Mesenchymal stem cell (in vitro differentiated cells and primary cell): ENCODE measurements at regions not wholly inside any gene's neighbourhood (a gene's known extent, or its start where the extent isn't known, plus 50 kb on each side); places are given as distances from the start of the nearest gene placed in this dataset.

Experiments
- DNase-seq: peaks from one replicate; pipeline ENCODE4 v3.0.0-alpha.2; 2013
- H2AFZ ChIP-seq: one replicate; pipeline ENCODE4 v1.6.1; 2013; ENCODE audit warnings: low read depth, mild to moderate bottlenecking, control low read depth, inconsistent platforms, low read length, moderate library complexity
- H2AK5ac ChIP-seq: 2 replicates; pipeline ENCODE4 v1.6.1; 2013; ENCODE audit warnings: low read length, moderate library complexity, mild to moderate bottlenecking, inconsistent platforms; ENCODE audit not compliant: severe bottlenecking
- H2BK120ac ChIP-seq: one replicate; pipeline ENCODE4 v1.6.1; 2013; ENCODE audit warnings: low read depth, mild to moderate bottlenecking, inconsistent platforms, low read length, moderate library complexity
- H2BK12ac ChIP-seq, 2 experiments: one replicate each; pipeline ENCODE4 v1.6.1; 2013; ENCODE audit warnings: inconsistent platforms in 2 of 2, low read length in 2 of 2, mild to moderate bottlenecking in 2 of 2, moderate library complexity in 2 of 2, control low read depth in 1 of 2
- H2BK15ac ChIP-seq: one replicate; pipeline ENCODE4 v1.6.1; 2013; ENCODE audit warnings: mild to moderate bottlenecking, low read depth, inconsistent platforms; ENCODE audit not compliant: poor library complexity, severe bottlenecking
- H2BK5ac ChIP-seq: 2 replicates; pipeline ENCODE4 v1.6.1; 2013; ENCODE audit warnings: low read depth, mild to moderate bottlenecking, low read length, control low read depth, inconsistent platforms; ENCODE audit not compliant: poor library complexity, severe bottlenecking
- H3K14ac ChIP-seq, 2 experiments: one replicate each; pipeline ENCODE4 v1.6.1; 2013; ENCODE audit warnings: inconsistent platforms in 2 of 2, low read length in 2 of 2, control low read depth in 1 of 2, mild to moderate bottlenecking in 1 of 2, moderate library complexity in 1 of 2
- H3K18ac ChIP-seq, 2 experiments: one replicate each; pipeline ENCODE4 v1.6.1; 2013; ENCODE audit warnings: inconsistent platforms in 2 of 2, low read length in 2 of 2, control low read depth in 1 of 2, low read depth in 1 of 2, mild to moderate bottlenecking in 1 of 2
- H3K23ac ChIP-seq, 2 experiments: one replicate each; pipeline ENCODE4 v1.6.1; 2013; ENCODE audit warnings: inconsistent platforms in 2 of 2, low read length in 2 of 2, mild to moderate bottlenecking in 2 of 2, moderate library complexity in 2 of 2, control low read depth in 1 of 2
- H3K27ac ChIP-seq: 2 replicates; pipeline ENCODE4 v1.5.1; 2013; ENCODE audit warnings: mild to moderate bottlenecking, moderate library complexity, low read length, control low read depth, inconsistent platforms; ENCODE audit not compliant: poor library complexity, severe bottlenecking
- H3K27me3 ChIP-seq, 2 experiments: 2 replicates each; pipeline versions ENCODE4 v1.6.1 to v1.7.0; 2013; ENCODE audit warnings: low read length in 2 of 2, mild to moderate bottlenecking in 2 of 2, moderate library complexity in 2 of 2, control low read depth in 1 of 2, inconsistent platforms in 1 of 2; ENCODE audit not compliant: control insufficient read depth in 1 of 2, insufficient read depth in 1 of 2
- H3K36me3 ChIP-seq, 2 experiments: 2 replicates each; pipeline versions ENCODE4 v1.6.1 to v1.7.0; 2013; ENCODE audit warnings: low read length in 2 of 2, control low read depth in 1 of 2, inconsistent platforms in 1 of 2, low read depth in 1 of 2, mild to moderate bottlenecking in 1 of 2; ENCODE audit not compliant: insufficient read depth in 2 of 2, control insufficient read depth in 1 of 2
- H3K4ac ChIP-seq, 2 experiments: one replicate each; pipeline ENCODE4 v1.6.1; 2013; ENCODE audit warnings: inconsistent platforms in 2 of 2, low read length in 2 of 2, mild to moderate bottlenecking in 2 of 2, moderate library complexity in 2 of 2, control low read depth in 1 of 2, low read depth in 1 of 2
- H3K4me1 ChIP-seq: 2 replicates; pipeline ENCODE4 v1.6.1; 2013; ENCODE audit warnings: low read depth, low read length, control low read depth; ENCODE audit not compliant: control insufficient read depth, insufficient read depth
- H3K4me2 ChIP-seq: 2 replicates; pipeline ENCODE4 v1.6.1; 2013; ENCODE audit warnings: low read length, mild to moderate bottlenecking, inconsistent platforms; ENCODE audit not compliant: poor library complexity, severe bottlenecking
- H3K4me3 ChIP-seq, 2 experiments: 2 replicates each; pipeline versions ENCODE4 v1.5.1 to v1.7.0; 2013; ENCODE audit warnings: low read length in 2 of 2, mild to moderate bottlenecking in 2 of 2, control low read depth in 1 of 2, low read depth in 1 of 2; ENCODE audit not compliant: insufficient read depth in 1 of 2
- H3K79me1 ChIP-seq: replicated peaks from 2 replicates; pipeline ENCODE4 v1.6.1; 2013; ENCODE audit warnings: mild to moderate bottlenecking, control low read depth, low read length, inconsistent platforms; ENCODE audit not compliant: poor library complexity, severe bottlenecking
- H3K9ac ChIP-seq: 2 replicates; pipeline ENCODE4 v1.7.0; 2013; ENCODE audit warnings: mild to moderate bottlenecking, low read length, moderate library complexity
- H3K9me3 ChIP-seq: 2 replicates; pipeline ENCODE4 v1.7.0; 2013; ENCODE audit warnings: mild to moderate bottlenecking, low read length; ENCODE audit not compliant: control insufficient read depth
- H4K8ac ChIP-seq: one replicate; pipeline ENCODE4 v1.6.1; 2013; ENCODE audit warnings: inconsistent platforms, mild to moderate bottlenecking, low read length, moderate library complexity
- H4K91ac ChIP-seq: one replicate; pipeline ENCODE4 v1.6.1; 2013; ENCODE audit warnings: mild to moderate bottlenecking, low read length, inconsistent platforms
- WGBS: methylation state at CpG from one replicate; pipeline ENCODE4 v1.1.7; 2013; ENCODE audit warnings: mixed read lengths; 5-methylcytosine and 5-hydroxymethylcytosine counted together

DNA sequence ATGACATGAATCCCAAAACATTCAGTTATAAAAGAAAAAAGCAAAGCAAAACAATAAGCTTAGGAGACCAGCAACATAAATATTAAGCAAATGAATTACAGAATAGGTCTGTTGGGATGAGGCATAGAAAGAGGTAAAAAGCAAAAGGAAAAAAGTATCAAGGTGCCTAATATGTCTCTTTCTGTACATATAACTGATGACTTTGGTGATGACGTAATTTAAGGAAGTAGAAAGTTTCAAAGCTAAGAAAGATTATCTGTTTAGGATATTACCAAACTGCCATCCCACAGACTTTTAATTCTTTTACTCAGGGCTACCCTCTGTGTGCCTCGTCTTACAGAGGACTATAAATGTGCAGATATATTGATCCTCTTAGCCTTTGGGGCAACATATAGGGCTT, 1066.5 kb downstream of the SORCS3 start:
- no peaks in the 10 kb centered on the region for H3K79me1 ChIP-seq
- no peak overlapping the region for H4K8ac ChIP-seq
- H3K27ac ChIP-seq = no peak overlapping the region
- H3K36me3 ChIP-seq = no peaks in the 10 kb centered on the region
- no peak overlapping the region for H3K9ac ChIP-seq
- no peaks in the 10 kb centered on the region for H3K27me3 ChIP-seq
- no peak overlapping the region for H3K4ac ChIP-seq
- H3K4me3 ChIP-seq = no peak overlapping the region
- no peaks in the 10 kb centered on the region for H3K9me3 ChIP-seq
- no peak overlapping the region for H2BK5ac ChIP-seq
- H4K91ac ChIP-seq = no peak overlapping the region
- H3K23ac ChIP-seq = no peak overlapping the region
- no peak overlapping the region for H3K18ac ChIP-seq
- H3K14ac ChIP-seq = no peak overlapping the region
- no peak overlapping the region for H2BK12ac ChIP-seq
- no peaks in the 10 kb centered on the region for H3K4me1 ChIP-seq
- H2AK5ac ChIP-seq = no peak overlapping the region
- no peak for DNase-seq
- H2BK15ac ChIP-seq = no peak overlapping the region
- 60% methylated on average over 1 of the region's 2 CpGs for WGBS
- H2BK120ac ChIP-seq = no peak overlapping the region
- H2AFZ ChIP-seq = no peak overlapping the region
- H3K4me2 ChIP-seq = no peak overlapping the region

DNA sequence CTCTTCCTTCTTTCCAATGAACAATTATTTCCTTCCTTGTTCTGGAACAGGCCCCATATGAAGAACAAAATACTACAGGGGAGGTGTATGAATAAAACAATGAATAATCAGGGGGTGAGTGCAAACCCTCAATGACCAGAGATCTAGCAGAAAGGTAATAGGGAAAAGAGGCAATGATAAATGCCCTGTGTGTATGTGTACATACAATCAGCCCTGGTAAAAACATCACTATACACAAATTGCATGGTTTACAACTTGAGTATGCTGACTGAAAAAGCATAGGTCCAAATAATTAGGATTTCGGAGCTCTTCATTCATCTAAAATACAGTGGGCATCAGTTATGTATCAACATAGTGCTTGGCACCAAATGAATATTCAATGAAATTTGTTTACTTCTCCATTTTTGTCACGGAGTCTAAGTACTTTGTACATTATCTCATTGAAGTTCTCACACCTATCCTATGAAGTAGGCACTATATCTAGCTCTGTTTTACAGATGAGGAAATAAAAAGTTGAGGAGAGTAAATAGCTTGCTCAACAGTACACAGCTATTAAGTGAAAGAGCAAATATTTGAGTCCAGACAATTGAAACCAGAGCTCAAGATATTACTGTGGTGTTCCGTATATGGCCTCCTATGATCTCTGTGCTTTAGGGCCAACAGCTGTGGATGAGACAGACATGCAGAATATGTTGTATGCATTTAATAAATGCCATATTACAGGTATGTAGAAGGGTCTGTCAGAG, 1065.4 kb downstream of the SORCS3 start:
- no peak overlapping the region for H4K8ac ChIP-seq
- H3K23ac ChIP-seq = no peak overlapping the region
- no peak for DNase-seq
- H3K18ac ChIP-seq = no peak overlapping the region
- no peak overlapping the region for H2AFZ ChIP-seq
- H2AK5ac ChIP-seq = no peak overlapping the region
- no peak overlapping the region for H2BK12ac ChIP-seq
- H3K14ac ChIP-seq = no peak overlapping the region
- H2BK120ac ChIP-seq = no peak overlapping the region
- no peaks in the 10 kb centered on the region for H3K36me3 ChIP-seq
- H3K4me1 ChIP-seq = no peaks in the 10 kb centered on the region
- no peaks in the 10 kb centered on the region for H3K79me1 ChIP-seq
- no peak overlapping the region for H3K27ac ChIP-seq
- no peak overlapping the region for H3K4me3 ChIP-seq
- no peak overlapping the region for H3K4ac ChIP-seq
- no peak overlapping the region for H3K9ac ChIP-seq
- 86% methylated on average over 1 of the region's 3 CpGs for WGBS
- H4K91ac ChIP-seq = no peak overlapping the region
- no peak overlapping the region for H2BK5ac ChIP-seq
- H3K9me3 ChIP-seq = no peaks in the 10 kb centered on the region
- no peak overlapping the region for H3K4me2 ChIP-seq
- H2BK15ac ChIP-seq = no peak overlapping the region
- no peaks in the 10 kb centered on the region for H3K27me3 ChIP-seq

DNA sequence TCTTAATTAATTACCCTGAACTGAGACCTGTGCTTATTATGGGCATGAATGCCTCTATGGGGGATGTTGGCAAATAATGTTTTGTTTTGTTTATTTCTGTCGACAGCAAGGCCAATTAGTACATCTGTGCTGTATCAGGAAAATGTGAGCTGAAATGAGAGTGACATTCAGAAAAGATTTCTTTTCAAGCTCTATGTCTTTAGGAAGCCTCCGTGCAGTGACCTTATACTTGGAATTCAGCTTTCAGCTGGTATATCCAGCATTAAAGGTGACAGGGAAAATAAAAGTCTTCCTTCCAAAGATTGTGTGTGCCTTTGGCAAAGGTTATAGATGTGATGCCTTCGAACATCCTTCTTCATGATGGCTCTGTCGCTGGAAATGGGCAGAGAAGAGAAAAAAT, 1061.1 kb downstream of the SORCS3 start:
- H3K18ac ChIP-seq = no peak overlapping the region
- no peak overlapping the region for H2BK5ac ChIP-seq
- no peak overlapping the region for H3K4ac ChIP-seq
- H2BK120ac ChIP-seq = no peak overlapping the region
- WGBS = 64% methylated on average over 4 of the region's 4 CpGs
- no peak overlapping the region for H3K14ac ChIP-seq
- H2BK12ac ChIP-seq = no peak overlapping the region
- no peaks in the 10 kb centered on the region for H3K9me3 ChIP-seq
- H4K91ac ChIP-seq = no peak overlapping the region
- no peak overlapping the region for H2AFZ ChIP-seq
- no peaks in the 10 kb centered on the region for H3K27me3 ChIP-seq
- H2BK15ac ChIP-seq = no peak overlapping the region
- no peak overlapping the region for H3K9ac ChIP-seq
- no peak overlapping the region for H3K4me3 ChIP-seq
- no peak overlapping the region for H3K27ac ChIP-seq
- H3K79me1 ChIP-seq = no peaks in the 10 kb centered on the region
- no peaks in the 10 kb centered on the region for H3K4me1 ChIP-seq
- H3K36me3 ChIP-seq = no peaks in the 10 kb centered on the region
- no peak overlapping the region for H2AK5ac ChIP-seq
- no peak overlapping the region for H3K23ac ChIP-seq
- H3K4me2 ChIP-seq = no peak overlapping the region
- no peak overlapping the region for H4K8ac ChIP-seq
- no peak for DNase-seq

- H3K14ac ChIP-seq = no peak overlapping the region
- 72% methylated on average over 2 of the region's 2 CpGs for WGBS
- no peak overlapping the region for H2AK5ac ChIP-seq
- H2BK120ac ChIP-seq = no peak overlapping the region
- no peaks in the 10 kb centered on the region for H3K4me1 ChIP-seq
- H3K9ac ChIP-seq = no peak overlapping the region
- no peak overlapping the region for H2BK5ac ChIP-seq
- H2BK15ac ChIP-seq = no peak overlapping the region
- H3K23ac ChIP-seq = no peak overlapping the region
- H3K27ac ChIP-seq = no peak overlapping the region
- H3K9me3 ChIP-seq = no peaks in the 10 kb centered on the region
- no peak overlapping the region for H3K4me3 ChIP-seq
- no peaks in the 10 kb centered on the region for H3K79me1 ChIP-seq
- no peak overlapping the region for H3K4me2 ChIP-seq
- H4K91ac ChIP-seq = no peak overlapping the region
- no peak overlapping the region for H2BK12ac ChIP-seq
- H3K27me3 ChIP-seq = no peaks in the 10 kb centered on the region
- no peak overlapping the region for H4K8ac ChIP-seq
- DNase-seq = no peak
- H3K36me3 ChIP-seq = no peaks in the 10 kb centered on the region
- H2AFZ ChIP-seq = no peak overlapping the region
- H3K4ac ChIP-seq = no peak overlapping the region
- no peak overlapping the region for H3K18ac ChIP-seq
Observed at GRCh38 chr10:105700218-105700617, 1059.1 kb downstream of the SORCS3 start.
